Keratinocyte (primary cell): ENCODE measurements at regions not wholly inside any gene's neighbourhood (a gene's known extent, or its start where the extent isn't known, plus 50 kb on each side); places are given as distances from the start of the nearest gene placed in this dataset.

Experiments
- DNase-seq: peaks from one replicate; pipeline ENCODE4 v3.0.0-alpha.2; 2011; ENCODE audit warnings: low read depth, missing footprints, low spot score
- FAIRE-seq: peaks from 2 replicates; lab custom pipeline; 2011; peaks lifted over from hg19 to GRCh38; lab: Jason Lieb, UNC
- H2AFZ ChIP-seq: 2 replicates; pipeline ENCODE4 v1.6.0; 2012; ENCODE audit warnings: low read length, control low read depth, inconsistent platforms; ENCODE audit not compliant: control insufficient read depth
- H3K27ac ChIP-seq: 2 replicates; pipeline ENCODE4 v1.5.1; 2011; ENCODE audit warnings: low read length; ENCODE audit not compliant: control insufficient read depth, insufficient read depth
- H3K27me3 ChIP-seq: 3 replicates; pipeline ENCODE4 v1.6.0; 2011; ENCODE audit warnings: low read length; ENCODE audit not compliant: control insufficient read depth, insufficient read depth; ENCODE audit errors: extremely low read depth
- H3K36me3 ChIP-seq, 2 experiments: 2 replicates in 1 of 2; 3 replicates in 1 of 2; pipeline ENCODE4 v1.5.1; 2011; ENCODE audit warnings: low read length in 2 of 2, mild to moderate bottlenecking in 1 of 2; ENCODE audit not compliant: control insufficient read depth in 2 of 2, insufficient read depth in 2 of 2; ENCODE audit errors: extremely low read depth in 1 of 2
- H3K4me1 ChIP-seq: 3 replicates; pipeline ENCODE4 v1.5.1; 2011; ENCODE audit warnings: low read length; ENCODE audit not compliant: control insufficient read depth, insufficient read depth; ENCODE audit errors: extremely low read depth
- H3K4me2 ChIP-seq: 3 replicates; pipeline ENCODE4 v1.6.0; 2011; ENCODE audit warnings: low read depth, low read length; ENCODE audit not compliant: control insufficient read depth, insufficient read depth; ENCODE audit errors: extremely low read depth
- H3K4me3 ChIP-seq, 3 experiments: fragments of 200-600 bp in 1 of 3; sonication (generic) in 1 of 3; 2 replicates in 2 of 3; 3 replicates in 1 of 3; pipeline ENCODE4 v1.5.1; 2011 to 2016; ENCODE audit warnings: low read length in 3 of 3, mild to moderate bottlenecking in 3 of 3, control low read depth in 2 of 3, inconsistent platforms in 1 of 3, low read depth in 1 of 3, mixed read lengths in 1 of 3, mixed run types in 1 of 3, moderate library complexity in 1 of 3; ENCODE audit not compliant: control insufficient read depth in 2 of 3, insufficient read depth in 2 of 3; ENCODE audit errors: extremely low read depth in 1 of 3
- H3K79me2 ChIP-seq: 2 replicates; pipeline ENCODE4 v1.6.0; 2012; ENCODE audit warnings: low read length; ENCODE audit not compliant: control insufficient read depth, insufficient read depth
- H3K9ac ChIP-seq: 3 replicates; pipeline ENCODE4 v1.6.0; 2011; ENCODE audit warnings: low read length; ENCODE audit not compliant: control insufficient read depth, insufficient read depth; ENCODE audit errors: extremely low read depth
- H3K9me1 ChIP-seq: 3 replicates; pipeline ENCODE4 v1.6.0; 2011; ENCODE audit warnings: low read length; ENCODE audit not compliant: control insufficient read depth, insufficient read depth; ENCODE audit errors: extremely low read depth
- H3K9me3 ChIP-seq: 2 replicates; pipeline ENCODE4 v1.5.1; 2012; ENCODE audit warnings: low read depth, low read length; ENCODE audit not compliant: control insufficient read depth
- H4K20me1 ChIP-seq: 3 replicates; pipeline ENCODE4 v1.6.0; 2011; ENCODE audit warnings: low read length; ENCODE audit not compliant: control insufficient read depth, insufficient read depth; ENCODE audit errors: extremely low read depth
- EZH2 ChIP-seq: IDR thresholded peaks from one replicate; pipeline ENCODE4 v1.6.1; 2012; ENCODE audit warnings: inconsistent platforms, mild to moderate bottlenecking, low read length, moderate library complexity
- dilution Hi-C: fragments of 300-500 bp; cut with MboI; formaldehyde crosslinking; loops from one replicate; pipeline ENCODE4 v1.7.0; 2020; ENCODE audit warnings: low sequenced_read_pairs; ENCODE audit not compliant: extremely low pct_ligation_motif_present
- TF ChIP-seq, protein P1 (sequence below), 3 experiments: IDR thresholded peaks in 1 of 3; conservative IDR thresholded peaks in 1 of 3; optimal IDR thresholded peaks in 1 of 3; 2 replicates in 2 of 3; 3 replicates in 1 of 3; pipeline versions ENCODE3 to v1.5.1; 2011; ENCODE audit warnings: low read length in 3 of 3, mild to moderate bottlenecking in 3 of 3, moderate library complexity in 2 of 3, control low read depth in 1 of 3, inconsistent platforms in 1 of 3; ENCODE audit not compliant: insufficient read depth in 2 of 3; ENCODE audit errors: extremely low read depth in 1 of 3

DNA sequence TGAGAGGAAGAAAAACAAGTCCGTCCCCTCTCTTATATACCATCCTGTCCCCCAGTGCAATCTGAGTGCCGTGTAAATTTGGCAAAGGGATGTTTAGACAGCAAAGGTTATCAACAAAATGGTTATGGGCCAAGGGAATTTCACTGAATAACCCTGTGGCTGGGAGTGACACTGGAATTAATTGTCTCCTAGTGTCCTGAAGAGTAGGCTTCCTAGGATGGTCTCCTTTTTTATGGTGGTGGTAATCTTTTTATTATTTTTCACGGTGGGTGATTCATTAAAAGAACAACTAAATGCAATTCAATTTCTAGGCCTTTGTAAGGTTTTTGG is 244.2 kb downstream of the PIK3R1 start:
- no peak overlapping the region for H2AFZ ChIP-seq
- no peaks in the 10 kb centered on the region for H3K9me3 ChIP-seq
- no peaks in the 10 kb centered on the region for H3K27me3 ChIP-seq
- H3K9ac ChIP-seq = no peak overlapping the region
- TF ChIP-seq EZH2 = no peak
- no peak for FAIRE-seq
- no peaks in the 10 kb centered on the region for H4K20me1 ChIP-seq
- no peaks in the 10 kb centered on the region for H3K9me1 ChIP-seq
- H3K4me2 ChIP-seq = no peak overlapping the region
- H3K4me3 ChIP-seq = no peak overlapping the region
- peaks cover 6% of the 10 kb centered on the region for H3K4me1 ChIP-seq
- H3K27ac ChIP-seq = no peak overlapping the region
- dilution Hi-C loops = no loop called here
- no peaks in the 10 kb centered on the region for H3K79me2 ChIP-seq
- DNase-seq = no peak
- no peaks in the 10 kb centered on the region for H3K36me3 ChIP-seq

DNA sequence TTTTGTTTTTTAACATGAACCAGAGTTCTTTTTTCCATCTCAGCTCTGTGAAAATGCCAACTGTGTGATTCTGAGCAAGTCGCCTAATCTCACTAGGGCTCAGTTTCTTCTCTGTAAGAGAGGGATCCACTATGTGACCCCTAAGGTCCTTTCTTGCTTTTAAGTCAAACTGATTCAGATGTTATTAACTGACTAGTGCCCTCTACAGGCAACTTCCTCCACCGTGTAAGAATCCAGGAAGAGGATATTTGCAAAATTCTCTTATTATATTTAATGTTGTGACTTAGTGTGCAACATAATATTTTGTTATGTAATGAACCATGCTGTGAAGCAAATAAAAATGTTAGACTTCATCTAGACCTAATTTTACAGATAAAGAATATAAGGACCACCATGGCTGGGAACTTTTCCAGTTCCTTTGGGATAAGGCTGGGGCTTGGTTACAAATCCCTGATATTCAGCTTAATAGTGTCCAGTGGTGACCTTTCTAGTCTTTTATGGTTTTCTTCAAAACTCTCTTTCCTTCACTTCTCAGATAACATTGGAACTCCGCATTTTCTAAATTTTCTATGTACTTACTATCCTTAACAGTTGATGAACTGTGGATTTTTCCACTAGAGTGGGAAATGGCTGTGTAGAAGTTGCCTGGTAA is 244.7 kb downstream of the PIK3R1 start:
- H3K9me3 ChIP-seq = no peaks in the 10 kb centered on the region
- no peaks in the 10 kb centered on the region for H3K79me2 ChIP-seq
- TF ChIP-seq EZH2 = no peak
- TF ChIP-seq, protein P1, sequence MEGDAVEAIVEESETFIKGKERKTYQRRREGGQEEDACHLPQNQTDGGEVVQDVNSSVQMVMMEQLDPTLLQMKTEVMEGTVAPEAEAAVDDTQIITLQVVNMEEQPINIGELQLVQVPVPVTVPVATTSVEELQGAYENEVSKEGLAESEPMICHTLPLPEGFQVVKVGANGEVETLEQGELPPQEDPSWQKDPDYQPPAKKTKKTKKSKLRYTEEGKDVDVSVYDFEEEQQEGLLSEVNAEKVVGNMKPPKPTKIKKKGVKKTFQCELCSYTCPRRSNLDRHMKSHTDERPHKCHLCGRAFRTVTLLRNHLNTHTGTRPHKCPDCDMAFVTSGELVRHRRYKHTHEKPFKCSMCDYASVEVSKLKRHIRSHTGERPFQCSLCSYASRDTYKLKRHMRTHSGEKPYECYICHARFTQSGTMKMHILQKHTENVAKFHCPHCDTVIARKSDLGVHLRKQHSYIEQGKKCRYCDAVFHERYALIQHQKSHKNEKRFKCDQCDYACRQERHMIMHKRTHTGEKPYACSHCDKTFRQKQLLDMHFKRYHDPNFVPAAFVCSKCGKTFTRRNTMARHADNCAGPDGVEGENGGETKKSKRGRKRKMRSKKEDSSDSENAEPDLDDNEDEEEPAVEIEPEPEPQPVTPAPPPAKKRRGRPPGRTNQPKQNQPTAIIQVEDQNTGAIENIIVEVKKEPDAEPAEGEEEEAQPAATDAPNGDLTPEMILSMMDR (optimal IDR thresholded peaks at IDR 0.05 in 1 of 3, IDR thresholded peaks at IDR 0.05 in 1 of 3, conservative IDR thresholded peaks at IDR 0.05 in 1 of 3; ENCODE audit: extremely low read depth in 1 of 3, insufficient read depth in 2 of 3, low read length in 3 of 3) = peak in 2 of 3 experiments; percentile 58 to 63
- no peak overlapping the region for H3K4me2 ChIP-seq
- peak; percentile 48 for FAIRE-seq
- no peak overlapping the region for H3K9ac ChIP-seq
- H3K9me1 ChIP-seq = no peaks in the 10 kb centered on the region
- H3K4me1 ChIP-seq = peaks cover 6% of the 10 kb centered on the region
- DNase-seq = no peak
- H2AFZ ChIP-seq = no peak overlapping the region
- H3K27ac ChIP-seq = no peak overlapping the region
- no peaks in the 10 kb centered on the region for H4K20me1 ChIP-seq
- H3K36me3 ChIP-seq = no peaks in the 10 kb centered on the region
- no peak overlapping the region for H3K4me3 ChIP-seq
- no peaks in the 10 kb centered on the region for H3K27me3 ChIP-seq
- dilution Hi-C loops = no loop called here

DNA sequence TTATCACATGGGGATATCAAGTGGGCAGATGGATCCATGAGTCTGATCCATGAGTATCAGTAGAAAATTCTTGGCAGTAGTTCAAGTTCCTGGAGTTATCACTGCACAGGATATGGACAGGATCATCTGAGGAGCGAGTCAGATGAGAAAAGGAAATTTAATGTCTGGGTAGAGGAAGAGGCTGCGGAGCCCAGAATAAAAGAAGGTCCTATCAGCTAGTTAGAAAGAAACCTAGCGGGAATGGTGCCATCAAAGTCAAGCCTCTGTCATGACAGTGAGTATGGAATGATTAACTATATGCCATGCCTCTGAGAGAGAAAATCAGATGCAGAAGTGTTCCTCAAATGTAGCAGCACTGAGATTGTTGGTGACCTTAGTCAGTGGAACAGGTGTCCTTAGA is 248.1 kb downstream of the PIK3R1 start:
- no peak for DNase-seq
- Histone ChIP-seq H2AFZ (no peak overlapping the region), H3K4me2 (no peak overlapping the region), H4K20me1 (no peaks in the 10 kb centered on the region), H3K36me3 (no peaks in the 10 kb centered on the region), H3K4me1 (peaks cover 4% of the 10 kb centered on the region), H3K27ac (no peak overlapping the region), H3K79me2 (no peaks in the 10 kb centered on the region), H3K9me3 (no peaks in the 10 kb centered on the region), H3K27me3 (no peaks in the 10 kb centered on the region), H3K9me1 (no peaks in the 10 kb centered on the region), H3K4me3 (no peak overlapping the region), H3K9ac (no peak overlapping the region)
- TF ChIP-seq, protein P1 (optimal IDR thresholded peaks at IDR 0.05 in 1 of 3, IDR thresholded peaks at IDR 0.05 in 1 of 3, conservative IDR thresholded peaks at IDR 0.05 in 1 of 3; ENCODE audit: extremely low read depth in 1 of 3, insufficient read depth in 2 of 3, low read length in 3 of 3) = no peak
- no peak for TF ChIP-seq EZH2
- dilution Hi-C loops = no loop called here
- FAIRE-seq = no peak
